Activated CD4-positive, alpha-beta T cell treated with anti-CD3 and anti-CD28 coated beads for 4 hours (primary cell): ENCODE measurements at regions not wholly inside any gene's neighbourhood (a gene's known extent, or its start where the extent isn't known, plus 50 kb on each side); places are given as distances from the start of the nearest gene placed in this dataset.
"Not testable (repeated sequence)": the region's sequence is repeated elsewhere in the genome, so short reads cannot be mapped to it uniquely, and the experiment has no call there.

ENCODE experiments used
- DNase-seq, 2 donors: peaks; one replicate each; pipeline ENCODE4 v3.0.0-alpha.2; 2020

GRCh38 chr2:242159921-242160320 lies 290.4 kb downstream of the RTP5 start:
- DNase-seq, result not testable (repeated sequence)

GRCh38 chr2:242165115-242165514 lies 295.6 kb downstream of the RTP5 start:
- not testable (repeated sequence) for DNase-seq

- DNase-seq, result not testable (repeated sequence)
These were observed 301.8 kb downstream of the RTP5 start for GRCh38 chr2:242171290-242171689.
